GM04504 (cell line): ENCODE measurements at regions not wholly inside any gene's neighbourhood (a gene's known extent, or its start where the extent isn't known, plus 50 kb on each side); places are given as distances from the start of the nearest gene placed in this dataset.
A peak's percentile ranks its signal among the peaks of the same experiment; 100 is the strongest.

Source experiments
- DNase-seq: peaks from one replicate; pipeline ENCODE4 v3.0.0-alpha.2; 2012; ENCODE audit warnings: low read depth

GRCh38 chr10:14389981-14390590 is 59.4 kb upstream of the FRMD4A start:
- DNase-seq: no peak

DNA sequence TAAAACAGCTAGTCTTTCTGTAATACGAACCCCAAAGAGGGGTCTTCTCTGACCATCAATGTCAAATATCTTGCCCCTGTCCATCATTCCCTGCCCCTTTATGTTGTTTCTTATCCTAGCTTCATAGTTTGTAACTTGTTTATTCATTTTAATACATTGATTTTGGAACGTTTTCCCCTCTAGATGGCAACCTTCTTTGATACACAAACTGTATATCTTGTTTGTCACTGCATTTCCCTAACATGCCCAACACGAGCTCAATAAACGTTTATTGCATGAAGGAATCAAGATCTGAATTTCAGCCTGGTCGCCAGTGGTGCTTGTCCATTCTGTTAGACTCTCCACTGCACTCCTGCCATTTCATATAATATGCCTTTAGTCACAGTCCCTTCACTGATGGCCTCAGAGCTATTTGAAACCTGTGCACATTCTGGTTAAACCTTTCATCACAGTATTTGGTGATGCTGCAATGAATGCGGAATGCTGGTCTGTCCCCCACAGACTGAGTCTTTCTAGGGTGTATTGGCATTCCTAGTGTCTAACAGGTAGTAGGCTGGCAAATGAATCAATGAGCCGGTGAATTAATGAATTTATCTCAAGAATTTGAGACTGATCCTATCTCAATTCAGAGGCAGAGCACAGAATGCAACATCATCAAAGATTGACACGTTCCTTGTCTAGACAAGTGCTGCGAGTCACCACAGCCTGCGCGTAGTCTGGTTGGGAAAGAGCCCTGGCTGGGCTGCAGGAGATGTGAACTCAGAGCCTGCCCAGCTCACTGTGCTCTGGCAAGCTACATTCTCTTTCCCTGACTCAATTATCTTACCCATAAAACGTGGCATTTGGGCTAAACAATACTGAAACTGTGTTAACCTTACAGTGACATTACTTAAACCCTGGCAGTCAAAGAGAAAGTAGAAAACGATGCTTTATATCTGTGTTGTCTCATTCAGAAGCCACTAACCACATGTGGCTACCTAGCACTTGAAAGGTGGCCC is 55.2 kb upstream of the FRMD4A start:
- DNase-seq: peak; percentile 60

DNA sequence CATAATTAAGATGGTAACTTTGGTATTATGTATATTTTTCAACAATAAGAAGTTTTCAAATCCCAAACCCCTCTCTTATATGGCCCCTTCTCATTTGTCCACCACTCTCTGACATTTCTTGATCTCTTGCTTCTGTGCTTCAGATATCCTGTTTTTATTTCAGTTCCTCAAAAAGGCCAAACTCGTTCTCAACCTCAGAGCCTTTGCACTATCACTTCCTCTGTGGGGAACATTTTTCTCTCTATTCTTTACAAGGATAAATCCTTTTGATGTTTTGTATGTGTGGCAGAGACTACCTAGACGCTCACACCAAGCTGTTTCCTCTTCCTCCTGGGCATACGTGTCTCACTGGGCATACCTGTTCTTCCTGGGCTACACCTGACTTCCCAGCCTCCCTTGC is 54.2 kb upstream of the FRMD4A start:
- no peak for DNase-seq

- DNase-seq: no peak
Observed at GRCh38 chr10:14384116-14384730, 53.5 kb upstream of the FRMD4A start.

- DNase-seq: no peak
Observed at GRCh38 chr10:14383266-14383665, 52.5 kb upstream of the FRMD4A start.

DNA sequence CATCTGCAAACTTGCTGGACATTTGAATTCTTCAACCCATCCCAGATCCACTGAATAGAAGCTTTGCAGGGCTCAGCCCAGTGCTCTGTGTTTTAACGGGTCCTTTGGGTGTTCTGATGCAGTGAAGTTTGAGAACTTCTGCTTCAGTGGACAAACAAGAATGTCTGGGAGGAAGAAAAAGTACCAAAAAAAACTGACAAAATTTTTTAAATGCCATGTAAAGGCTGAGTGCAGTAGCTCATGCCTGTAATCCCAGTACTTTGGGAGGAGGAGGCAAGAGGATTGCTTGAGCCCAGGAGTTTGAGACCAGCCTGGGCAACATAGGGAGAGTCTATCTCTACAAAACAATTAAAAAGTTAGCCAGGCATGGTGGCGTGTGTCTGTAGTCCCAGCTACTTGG is 51.8 kb upstream of the FRMD4A start:
- no peak for DNase-seq

DNA sequence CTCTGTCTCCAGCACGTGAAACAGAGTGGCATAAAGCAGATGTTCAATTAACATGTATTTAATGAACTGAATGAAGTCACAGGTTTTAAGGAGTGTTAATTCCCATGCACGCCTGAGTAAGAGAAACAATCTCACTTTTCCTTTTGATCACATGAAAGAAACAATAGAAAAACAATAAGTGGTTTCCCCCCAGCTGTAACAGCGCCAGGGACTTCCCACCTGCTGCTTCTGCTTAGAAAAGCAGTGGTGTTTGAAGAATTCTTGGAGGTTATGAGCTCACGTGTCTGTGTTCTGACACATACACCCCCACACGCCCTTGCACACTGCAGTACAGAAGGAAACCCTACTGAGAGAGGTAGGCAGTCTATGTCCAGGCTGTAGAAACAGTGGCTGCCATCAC is 51.3 kb upstream of the FRMD4A start:
- DNase-seq: no peak

DNA sequence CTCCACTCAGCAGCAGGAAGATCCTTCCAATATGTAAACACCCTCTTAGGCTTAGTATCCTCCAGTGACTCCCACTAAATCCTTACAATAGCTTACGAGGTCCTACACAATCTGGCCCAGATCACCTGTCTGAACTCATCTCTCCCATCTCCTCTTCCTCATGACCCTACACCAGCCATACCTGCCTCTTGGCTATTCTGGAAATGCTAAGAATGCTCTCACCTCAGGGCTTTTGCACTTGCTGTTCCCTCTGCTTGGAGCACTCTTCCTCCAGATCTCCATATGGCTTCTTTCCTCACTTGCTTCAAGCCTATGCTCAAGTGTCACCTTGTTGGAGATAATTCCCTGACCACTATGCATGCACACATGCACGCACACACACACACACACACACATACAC is 50.8 kb upstream of the FRMD4A start:
- no peak for DNase-seq

DNA sequence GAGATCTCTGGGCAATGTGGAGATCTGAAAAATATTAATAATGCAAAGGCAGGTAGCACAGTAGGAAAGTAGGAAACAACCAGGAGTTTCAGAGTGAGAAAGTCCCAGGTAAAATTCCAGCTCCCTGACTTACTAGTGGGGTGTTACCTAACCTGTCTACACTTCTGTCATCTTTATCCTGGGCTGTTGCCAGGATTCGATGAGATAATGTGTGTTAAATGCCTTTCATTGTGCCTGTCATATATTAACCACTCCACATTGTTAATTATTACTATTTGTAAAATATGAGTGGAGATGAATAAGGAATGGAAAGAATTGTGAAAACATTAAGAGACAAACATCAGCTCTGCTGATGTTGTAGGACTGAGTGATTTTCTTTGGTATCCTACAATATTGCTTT is 50.0 kb upstream of the FRMD4A start:
- no peak for DNase-seq
